SK-MEL-5 (cell line): ENCODE measurements at regions not wholly inside any gene's neighbourhood (a gene's known extent, or its start where the extent isn't known, plus 50 kb on each side); places are given as distances from the start of the nearest gene placed in this dataset.

Experiments used
- DNase-seq: peaks from one replicate; pipeline ENCODE4 v3.0.0-alpha.2; 2016; ENCODE audit warnings: low read depth, low spot score
- in situ Hi-C: cut with HindIII; loops from 2 replicates; pipeline ENCODE4 v1.10.0; 2016; ENCODE audit warnings: low sequenced_read_pairs, high pct_unique_total_duplicates, low pct_unique_long_range_greater_than_20kb

DNA sequence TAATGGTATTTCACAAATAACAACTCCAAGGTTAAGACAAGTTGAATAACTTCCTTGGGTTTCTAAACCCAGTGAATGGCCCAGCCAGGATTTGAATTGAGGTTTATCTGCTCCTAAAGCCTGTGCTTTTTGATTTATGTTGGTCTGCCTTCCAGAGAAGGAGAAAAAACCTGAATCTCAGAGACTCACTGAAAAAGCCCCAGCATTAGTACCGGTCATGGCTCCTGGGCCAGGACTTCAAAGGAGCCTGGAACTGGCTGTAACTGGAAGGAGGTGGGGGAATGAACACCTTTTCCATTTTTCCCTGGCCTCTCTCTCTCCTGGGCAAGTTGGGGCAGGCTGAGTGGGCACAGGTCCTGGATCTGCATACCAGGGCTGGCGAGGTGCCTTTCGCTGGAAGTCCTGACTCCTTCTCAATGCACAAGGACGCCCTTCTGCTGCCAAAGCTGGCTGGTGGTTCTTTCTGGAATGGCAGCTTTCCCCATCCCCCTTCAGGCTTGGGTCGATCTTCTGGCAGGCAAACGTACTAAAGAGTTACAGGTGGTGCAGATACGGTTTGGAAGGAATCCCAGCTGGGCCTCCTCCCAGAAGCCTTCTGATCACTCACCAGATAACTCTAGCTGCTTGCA, 268.2 kb downstream of the PTEN start:
- in situ Hi-C loops: no loop called here
- peak; percentile 3 for DNase-seq

DNA sequence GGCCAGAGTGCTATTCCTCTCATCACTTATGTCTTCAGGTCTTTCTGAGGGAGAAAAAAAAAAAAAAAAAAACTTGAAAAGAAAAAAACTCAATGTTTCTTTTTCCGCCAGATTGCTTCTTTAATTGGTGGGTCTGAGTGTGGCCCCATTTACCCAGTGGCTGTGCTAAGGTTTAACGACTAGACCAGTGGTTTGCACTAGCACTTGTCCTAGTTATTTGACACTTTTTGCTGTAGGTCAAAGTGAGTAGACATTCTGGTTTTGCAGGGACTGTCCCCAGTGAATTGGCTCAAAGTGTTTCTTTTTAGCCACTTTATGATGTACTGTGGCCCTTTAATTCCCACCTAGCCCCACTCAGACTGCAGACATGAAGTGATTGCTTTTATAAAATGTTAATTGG, 273.3 kb downstream of the PTEN start:
- DNase-seq: no peak
- in situ Hi-C loops: no loop called here

DNA sequence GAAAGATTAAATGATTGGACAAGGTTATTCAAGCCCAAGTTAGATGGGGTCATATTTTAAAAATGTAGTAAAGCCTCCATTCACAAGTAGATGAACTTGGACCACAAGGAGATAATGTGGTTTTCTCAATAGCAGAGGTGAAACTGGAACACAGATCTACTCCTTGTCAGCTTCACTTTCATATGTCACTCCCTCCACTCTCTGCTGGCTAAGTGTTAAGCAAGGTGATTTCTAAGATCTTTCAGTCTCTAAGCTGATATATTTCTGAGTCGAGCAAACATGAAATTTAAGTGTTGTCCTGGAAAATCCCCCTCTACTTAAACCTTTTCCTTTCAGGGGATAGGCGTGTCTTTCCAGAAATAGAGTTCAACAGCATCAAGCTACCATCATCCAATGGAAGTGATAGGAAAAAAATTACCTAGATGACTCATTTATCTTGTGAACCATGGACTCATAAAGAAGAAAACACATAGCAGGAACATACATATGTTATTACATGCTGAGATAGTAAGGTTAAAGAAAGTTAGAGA, 275.0 kb downstream of the PTEN start:
- no peak for DNase-seq
- in situ Hi-C loops: no loop called here

DNA sequence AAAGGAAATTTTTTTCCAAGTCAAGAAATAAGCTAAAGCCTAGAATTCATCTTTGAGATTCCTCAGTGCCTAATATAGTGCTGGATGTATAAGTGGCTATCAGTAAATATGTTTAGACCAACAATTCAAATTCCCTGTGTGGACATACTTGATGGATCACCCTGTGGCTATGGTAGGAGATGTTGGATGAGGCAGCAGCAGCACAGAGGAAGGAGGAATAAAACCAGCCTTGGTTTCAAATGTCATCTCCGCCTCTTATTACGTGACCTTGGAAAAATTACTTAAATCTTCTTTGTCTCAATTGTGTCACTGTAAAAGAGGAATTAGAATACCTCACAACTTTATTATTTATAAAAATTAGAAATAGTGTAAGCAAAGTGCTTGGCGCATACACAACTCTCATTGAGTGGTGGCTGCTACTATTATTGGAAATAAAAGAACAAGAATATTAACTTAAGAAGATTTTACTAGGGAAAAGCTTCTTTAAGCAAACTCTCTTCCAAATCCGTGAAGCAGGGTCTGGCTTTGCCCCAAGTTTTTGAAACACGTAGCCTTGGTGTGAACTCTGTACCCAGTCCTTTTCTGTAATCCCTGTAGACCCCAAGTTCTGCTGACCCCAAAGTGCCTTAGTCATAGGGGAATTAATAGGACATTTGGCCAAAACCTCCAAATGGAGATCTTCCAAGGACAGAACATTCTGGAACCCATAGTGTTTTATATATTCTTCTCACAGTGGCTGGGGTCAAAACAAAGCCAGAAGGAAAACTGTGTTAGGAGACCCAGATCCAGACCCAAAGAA, 283.8 kb downstream of the PTEN start:
- in situ Hi-C loops: no loop called here
- DNase-seq: no peak

DNA sequence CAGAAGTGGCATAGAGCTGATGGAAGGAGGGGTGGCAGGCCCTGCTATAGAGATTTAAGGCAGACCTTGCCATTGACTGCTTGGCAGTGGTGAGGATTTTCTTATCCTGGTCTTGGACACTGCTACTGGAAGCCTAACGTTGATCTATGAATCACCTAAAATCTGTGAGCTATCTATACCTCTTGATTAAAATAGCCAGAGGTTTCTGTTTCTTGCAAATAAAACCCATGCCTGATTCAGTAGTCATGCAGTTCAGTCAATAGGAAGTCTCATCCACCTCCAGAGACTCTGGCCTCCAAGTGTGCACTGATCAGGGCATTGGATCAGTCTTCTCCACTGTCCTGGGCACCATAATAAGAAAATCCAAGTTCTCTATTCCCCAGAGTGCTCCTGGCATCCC, 286.5 kb downstream of the PTEN start:
- no peak for DNase-seq
- in situ Hi-C loops: no loop called here

DNA sequence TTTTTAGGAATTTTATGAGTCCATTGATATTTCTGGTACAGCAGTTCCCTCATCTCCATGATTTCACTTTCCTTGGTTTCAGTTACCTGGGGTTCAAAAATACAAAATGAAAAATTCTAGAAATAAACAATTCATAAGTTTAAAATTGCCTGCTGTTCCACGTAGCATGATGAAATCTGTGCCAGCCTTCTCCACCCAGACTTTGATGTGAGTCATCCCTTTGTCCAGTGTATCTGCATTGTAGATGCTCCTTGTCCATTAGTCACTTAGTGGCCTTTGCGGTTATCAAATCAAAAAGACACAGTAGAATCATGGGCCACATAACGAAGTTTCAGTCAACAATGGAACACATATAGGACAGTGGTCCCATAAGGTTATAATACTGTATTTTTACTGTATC, 286.9 kb downstream of the PTEN start:
- DNase-seq: no peak
- in situ Hi-C loops: no loop called here

DNA sequence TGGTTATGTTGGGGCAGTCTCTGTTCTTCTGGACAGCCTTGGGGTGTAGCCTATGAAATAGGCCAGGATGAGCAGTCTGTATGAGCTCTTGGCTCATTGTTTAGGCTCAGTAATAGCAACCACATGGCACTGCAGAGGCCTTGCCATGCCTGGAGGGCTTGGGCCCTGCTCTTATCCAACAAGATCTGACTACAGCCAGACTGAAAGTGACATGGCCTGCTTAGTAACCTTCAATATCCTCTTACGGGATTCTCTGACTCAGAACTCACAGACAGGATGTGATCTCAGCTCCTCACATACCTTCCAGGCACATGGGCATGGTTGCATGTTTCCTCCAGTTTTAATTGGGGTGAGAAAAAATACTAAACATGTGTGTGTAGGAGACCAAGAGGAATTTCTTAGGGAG, 289.3 kb downstream of the PTEN start:
- DNase-seq: peak; percentile 14
- in situ Hi-C loops: no loop called here

DNA sequence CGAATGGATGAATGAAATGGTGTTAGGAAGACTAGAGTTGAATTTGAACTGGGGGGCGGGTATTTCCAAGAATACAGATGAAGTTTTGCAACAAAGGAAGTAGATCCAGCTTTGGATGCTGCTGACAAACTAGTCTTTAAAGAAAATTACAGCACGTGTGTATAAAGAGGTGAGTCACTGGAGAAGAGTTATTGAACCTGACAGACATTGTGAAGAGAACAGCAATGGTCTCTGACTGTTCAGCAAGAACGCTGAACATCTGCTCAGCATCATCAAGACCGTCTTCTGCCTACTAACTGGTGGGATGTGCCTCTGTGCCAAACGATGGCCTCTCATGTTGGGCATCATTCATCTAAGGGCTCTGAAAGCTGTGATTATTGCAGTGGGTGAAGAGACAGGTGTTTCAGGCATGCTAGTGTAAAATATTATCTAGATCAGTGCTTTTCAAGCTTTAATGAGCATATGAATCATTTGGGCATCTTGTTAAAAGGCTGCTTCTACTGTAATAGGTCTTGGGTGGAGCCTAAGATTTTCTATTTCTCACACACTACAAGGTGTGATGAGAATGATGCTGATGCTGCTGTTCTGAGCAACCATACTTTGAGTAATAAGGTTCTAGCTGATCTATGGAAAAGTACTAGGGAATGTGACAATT, 291.3 kb downstream of the PTEN start:
- in situ Hi-C loops: no loop called here
- DNase-seq: no peak

DNA sequence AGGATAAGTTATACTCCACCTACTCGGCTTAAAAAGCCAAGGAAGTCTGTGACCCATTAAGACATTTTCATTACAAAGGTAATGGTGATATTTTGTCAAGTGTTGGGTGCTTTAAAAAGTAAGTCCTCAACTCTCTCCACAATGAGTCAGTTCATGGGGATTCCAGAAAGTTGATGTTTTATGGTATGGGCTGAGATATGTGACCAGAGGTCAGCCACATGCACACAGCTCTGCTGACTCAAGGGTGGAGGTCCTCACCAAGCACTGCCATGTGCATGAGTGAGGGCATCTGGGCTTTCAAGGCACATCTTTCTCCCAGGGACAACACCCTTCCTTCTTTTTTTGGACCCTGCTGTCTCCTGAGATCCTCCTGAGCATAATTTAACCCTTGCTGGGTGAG, 292.9 kb downstream of the PTEN start:
- DNase-seq: no peak
- in situ Hi-C loops: no loop called here

DNA sequence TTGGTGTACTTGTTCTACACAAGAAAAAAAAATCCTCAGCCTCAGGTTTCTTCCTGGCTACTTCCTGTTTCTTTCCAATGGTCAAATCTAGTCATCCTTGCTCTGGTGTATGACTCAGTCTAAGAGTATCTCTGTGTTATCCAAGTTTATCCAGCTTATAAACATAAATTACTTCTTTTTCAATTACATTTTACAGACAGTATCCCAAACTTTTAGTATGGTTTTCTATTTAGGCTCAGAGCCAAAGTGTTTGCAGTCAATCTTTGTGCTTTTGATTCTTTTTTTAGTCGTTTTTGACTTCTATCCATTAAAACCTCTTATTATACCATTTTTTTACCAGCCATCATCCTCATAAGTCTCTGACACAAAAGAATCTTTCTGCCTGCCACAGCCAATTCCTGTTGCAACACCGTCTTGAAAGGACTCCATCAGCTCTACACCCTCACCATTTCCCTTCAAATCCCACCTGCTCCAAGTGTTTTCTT, 294.6 kb downstream of the PTEN start:
- in situ Hi-C loops: no loop called here
- DNase-seq: no peak

DNA sequence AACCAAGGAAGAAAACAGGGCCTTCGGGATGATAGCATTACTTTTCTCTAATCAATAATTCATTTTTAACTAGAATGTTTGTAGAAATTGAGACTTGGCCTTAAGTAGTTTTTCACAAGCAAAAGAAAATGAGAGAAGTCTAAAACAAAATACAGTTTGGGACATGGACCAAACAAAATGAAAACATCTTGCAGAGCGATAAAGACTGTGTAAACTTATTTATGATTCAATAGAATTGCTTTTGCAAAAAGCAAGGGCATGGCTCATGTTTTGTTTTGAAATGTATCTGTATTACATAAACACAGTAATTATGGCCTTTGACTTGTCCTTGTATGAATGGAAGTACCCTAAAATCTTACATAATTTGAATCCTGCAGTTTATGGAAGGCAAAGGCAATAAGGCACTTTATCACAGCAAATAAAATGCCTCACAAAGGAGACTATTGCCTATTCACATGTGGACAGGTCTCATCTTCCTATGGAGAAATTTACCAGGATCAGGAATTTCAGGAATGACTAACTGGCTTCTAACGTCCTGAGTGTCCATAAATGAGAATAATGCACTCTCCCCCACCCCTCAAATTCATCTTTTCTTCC, 295.2 kb downstream of the PTEN start:
- DNase-seq: no peak
- in situ Hi-C loops: no loop called here

DNA sequence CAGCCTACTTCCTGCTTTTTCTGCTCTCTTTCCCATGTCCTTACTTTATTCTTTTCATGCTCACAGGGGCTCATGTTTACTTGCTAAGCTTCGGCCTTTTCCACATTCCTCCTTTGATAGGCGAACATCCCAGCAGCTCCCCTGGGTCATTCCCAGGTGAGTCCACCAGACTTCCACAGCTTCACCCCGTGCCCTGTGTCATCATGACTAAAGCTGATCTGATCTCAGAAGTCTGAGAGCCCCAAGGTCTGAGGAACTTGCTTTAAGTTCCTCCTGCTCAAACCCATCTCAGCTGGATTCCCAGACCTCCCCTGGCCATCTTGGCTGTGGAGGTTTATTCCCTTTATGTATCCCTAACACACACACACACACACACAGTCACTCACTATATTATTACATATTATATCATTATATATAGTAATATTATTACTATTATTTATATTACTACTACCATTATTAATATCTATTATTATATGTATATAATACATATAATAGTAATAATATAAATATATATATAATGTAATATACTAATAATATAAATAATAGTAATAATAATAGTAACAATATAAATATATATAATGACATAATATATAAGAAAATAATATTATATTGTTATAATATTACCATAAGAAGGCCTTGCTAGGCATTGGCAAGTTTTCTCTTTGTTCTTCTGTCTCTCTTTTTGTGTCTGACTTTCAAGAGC, 295.9 kb downstream of the PTEN start:
- DNase-seq: no peak
- in situ Hi-C loops: no loop called here

DNA sequence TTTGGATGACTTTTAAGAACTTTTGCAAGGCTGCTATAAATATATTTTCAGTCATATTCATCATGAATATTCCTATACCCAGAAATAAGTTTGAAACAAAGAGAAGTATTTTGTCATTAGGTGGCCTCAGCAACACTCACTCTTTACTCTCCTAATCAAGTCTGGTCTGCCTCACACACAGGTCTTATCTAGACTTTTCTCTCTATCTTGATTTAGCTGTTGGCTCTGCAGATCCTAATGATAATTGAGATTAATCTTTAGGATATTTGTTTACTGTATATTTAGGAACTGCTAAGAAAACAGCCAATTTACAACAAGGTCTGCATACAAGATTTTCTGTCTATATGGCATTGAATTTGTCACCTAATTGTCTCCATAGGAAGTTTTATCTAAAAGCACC, 297.6 kb downstream of the PTEN start:
- in situ Hi-C loops: no loop called here

DNA sequence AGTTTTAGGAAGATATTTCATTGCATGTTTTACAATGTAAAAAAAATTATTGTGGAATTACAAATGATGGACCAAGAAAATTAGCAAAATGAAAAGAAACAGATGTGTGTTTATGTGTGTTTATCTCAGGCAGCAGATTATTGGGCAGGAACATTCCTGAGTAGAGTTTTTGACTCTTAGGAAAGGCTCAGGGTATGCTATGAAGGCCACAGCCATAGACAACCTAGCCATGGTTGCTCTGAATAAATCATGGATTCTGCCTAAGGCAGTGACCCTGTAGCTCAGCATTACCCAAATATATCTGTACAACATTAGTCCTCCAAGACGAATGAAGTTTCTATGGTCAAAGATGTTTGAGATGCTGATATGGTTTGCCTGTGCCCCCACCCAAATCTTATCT, 298.3 kb downstream of the PTEN start:
- in situ Hi-C loops: no loop called here

More for the DNA sequence above, 297.6 kb downstream of the PTEN start:
- no peak for DNase-seq

DNA sequence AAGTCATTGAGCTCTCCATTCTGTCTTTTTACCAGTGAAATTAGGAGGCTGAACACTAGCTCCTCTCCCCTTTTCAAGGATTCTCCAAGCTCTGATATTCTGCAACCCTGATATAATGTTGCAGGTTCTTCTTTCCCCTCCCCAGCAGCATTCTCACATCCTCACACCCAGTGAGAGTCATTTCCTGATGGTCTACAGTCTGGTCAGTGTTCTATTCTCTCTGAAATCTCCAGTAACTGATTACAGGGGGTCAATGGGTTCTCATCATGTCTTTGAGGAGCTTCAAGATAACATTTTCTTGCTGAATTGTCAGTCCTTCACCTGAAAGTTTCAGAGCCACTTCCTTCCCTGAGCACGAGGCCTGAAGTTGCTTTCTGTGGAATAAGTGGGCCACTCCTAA, 299.4 kb downstream of the PTEN start:
- in situ Hi-C loops: no loop called here
- no peak for DNase-seq

More for the DNA sequence above, 298.3 kb downstream of the PTEN start:
- DNase-seq: no peak

DNA sequence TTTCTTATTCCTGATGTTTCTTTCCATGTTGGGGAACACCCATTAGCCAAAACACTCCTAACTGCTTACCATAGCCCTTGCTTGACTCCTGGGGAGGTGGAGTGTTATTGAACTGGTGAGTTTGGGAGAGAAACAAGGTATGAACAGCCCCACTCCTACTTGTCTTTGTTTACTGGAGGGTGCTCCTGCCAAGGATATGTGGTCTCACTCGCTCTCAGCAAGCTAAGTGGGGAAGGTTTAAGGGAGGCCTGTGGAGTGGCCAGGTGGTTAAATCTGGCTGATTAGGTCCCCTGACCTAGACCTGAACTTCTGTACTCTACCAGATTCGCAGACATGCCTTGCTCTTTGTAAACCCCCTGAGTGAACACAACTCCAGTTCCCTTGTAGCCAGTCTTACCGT, 300.1 kb downstream of the PTEN start:
- no peak for DNase-seq
- in situ Hi-C loops: no loop called here

DNA sequence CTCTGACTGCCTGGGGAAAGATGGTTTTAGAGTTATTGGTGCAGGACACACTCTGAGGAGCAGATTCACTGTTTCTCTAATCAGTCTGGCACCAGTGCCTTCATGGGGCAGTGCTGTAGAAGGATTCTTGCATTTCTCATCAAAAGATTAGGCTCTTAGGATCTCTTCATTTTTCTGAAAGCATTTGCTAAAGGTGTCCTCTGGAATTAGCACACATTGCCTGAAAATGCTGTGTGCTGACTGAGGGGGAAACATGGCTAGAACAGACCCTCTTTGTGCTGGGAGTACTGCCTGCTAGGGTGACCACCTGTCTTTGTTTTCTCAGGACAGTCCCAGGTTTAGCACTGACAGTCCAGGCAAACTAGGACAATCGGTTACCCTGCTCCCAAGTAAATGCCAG, 301.0 kb downstream of the PTEN start:
- DNase-seq: no peak
- in situ Hi-C loops: no loop called here

DNA sequence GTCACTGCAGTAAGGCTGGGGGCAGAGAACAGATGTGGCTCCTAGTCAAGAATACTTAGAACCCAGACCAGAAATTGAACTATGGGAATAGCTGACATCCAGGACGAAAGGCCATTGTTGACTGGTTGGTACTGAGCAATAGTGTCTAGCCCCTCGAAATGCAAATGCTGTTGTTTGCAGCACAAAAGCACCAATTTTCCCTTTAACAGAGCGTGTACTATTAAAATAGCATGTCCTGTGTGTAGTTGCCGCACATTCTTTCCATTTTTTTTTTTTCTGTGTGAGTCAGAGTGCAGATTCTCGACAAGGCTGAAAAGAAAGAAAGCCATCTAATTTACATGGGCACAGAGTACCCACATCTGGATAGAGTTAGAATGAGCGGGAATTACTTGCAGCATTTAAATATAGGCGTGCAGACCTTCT, 302.4 kb downstream of the PTEN start:
- in situ Hi-C loops: no loop called here

More for the DNA sequence above, 302.4 kb downstream of the PTEN start:
- DNase-seq: no peak
